IPS-15b (cell line): ENCODE measurements at regions not wholly inside any gene's neighbourhood (a gene's known extent, or its start where the extent isn't known, plus 50 kb on each side); places are given as distances from the start of the nearest gene placed in this dataset.
"Not testable (repeated sequence)": the region's sequence is repeated elsewhere in the genome, so short reads cannot be mapped to it uniquely, and the experiment has no call there.

ENCODE experiments used
- H3K27me3 ChIP-seq: one replicate; pipeline ENCODE4 v1.6.1; 2013; ENCODE audit warnings: low read length; ENCODE audit not compliant: control insufficient read depth, insufficient read depth
- H3K36me3 ChIP-seq: one replicate; pipeline ENCODE4 v1.6.1; 2013; ENCODE audit warnings: low read length; ENCODE audit not compliant: control insufficient read depth, insufficient read depth
- H3K4me1 ChIP-seq: one replicate; pipeline ENCODE4 v1.6.1; 2013; ENCODE audit warnings: mild to moderate bottlenecking, low read length; ENCODE audit not compliant: control insufficient read depth, insufficient read depth
- H3K4me3 ChIP-seq: one replicate; pipeline ENCODE4 v1.5.1; 2013; ENCODE audit warnings: low read depth, low read length
- H3K9ac ChIP-seq: one replicate; pipeline ENCODE4 v1.6.1; 2013; ENCODE audit warnings: low read depth, mild to moderate bottlenecking, low read length
- H3K9me3 ChIP-seq: one replicate; pipeline ENCODE4 v1.6.1; 2013; ENCODE audit warnings: mild to moderate bottlenecking, low read length; ENCODE audit not compliant: control insufficient read depth, insufficient read depth

- no peaks in the 10 kb centered on the region for H3K9me3 ChIP-seq
- H3K27me3 ChIP-seq, result no peaks in the 10 kb centered on the region
- no peaks in the 10 kb centered on the region for H3K36me3 ChIP-seq
- H3K4me3 ChIP-seq, result no peak overlapping the region
- no peak overlapping the region for H3K9ac ChIP-seq
- H3K4me1 ChIP-seq, result no peaks in the 10 kb centered on the region
These were observed 230.3 kb upstream of the TRIB2 start for GRCh38 chr2:12486205-12487118.

- Histone ChIP-seq H3K4me1 (no peaks in the 10 kb centered on the region), H3K9me3 (no peaks in the 10 kb centered on the region), H3K36me3 (no peaks in the 10 kb centered on the region), H3K27me3 (no peaks in the 10 kb centered on the region), H3K4me3 (no peak overlapping the region), H3K9ac (no peak overlapping the region)
These were observed 229.3 kb upstream of the TRIB2 start for GRCh38 chr2:12487253-12488004.

GRCh38 chr2:12488352-12489318 is 228.1 kb upstream of the TRIB2 start:
- H3K36me3 ChIP-seq, result no peaks in the 10 kb centered on the region

GRCh38 chr2:12490641-12491040 is 226.1 kb upstream of the TRIB2 start:
- H3K27me3 ChIP-seq, result no peaks in the 10 kb centered on the region
- H3K9ac ChIP-seq, result no peak overlapping the region
- no peaks in the 10 kb centered on the region for H3K36me3 ChIP-seq
- H3K4me1 ChIP-seq, result no peaks in the 10 kb centered on the region
- no peaks in the 10 kb centered on the region for H3K9me3 ChIP-seq
- no peak overlapping the region for H3K4me3 ChIP-seq

More at GRCh38 chr2:12488352-12489318, 228.1 kb upstream of the TRIB2 start:
- H3K4me3 ChIP-seq, result no peak overlapping the region
- H3K9ac ChIP-seq, result no peak overlapping the region
- no peaks in the 10 kb centered on the region for H3K4me1 ChIP-seq
- no peaks in the 10 kb centered on the region for H3K9me3 ChIP-seq
- no peaks in the 10 kb centered on the region for H3K27me3 ChIP-seq

- H3K4me3 ChIP-seq, H3K9ac ChIP-seq, H3K36me3 ChIP-seq: not testable (repeated sequence)
These were observed 224.4 kb upstream of the TRIB2 start for GRCh38 chr2:12492360-12492759.

GRCh38 chr2:12493031-12493513 is 223.7 kb upstream of the TRIB2 start:
- H3K9me3 ChIP-seq, result no peaks in the 10 kb centered on the region
- no peak overlapping the region for H3K4me3 ChIP-seq
- no peaks in the 10 kb centered on the region for H3K27me3 ChIP-seq
- no peak overlapping the region for H3K9ac ChIP-seq
- no peaks in the 10 kb centered on the region for H3K36me3 ChIP-seq
- no peaks in the 10 kb centered on the region for H3K4me1 ChIP-seq

More at GRCh38 chr2:12492360-12492759, 224.4 kb upstream of the TRIB2 start:
- not testable (repeated sequence) for H3K4me1 ChIP-seq, H3K9me3 ChIP-seq, H3K27me3 ChIP-seq

GRCh38 chr2:12495247-12495868 is 221.4 kb upstream of the TRIB2 start:
- H3K36me3 ChIP-seq, result no peaks in the 10 kb centered on the region
- H3K9ac ChIP-seq, result no peak overlapping the region
- no peaks in the 10 kb centered on the region for H3K27me3 ChIP-seq
- no peak overlapping the region for H3K4me3 ChIP-seq
- no peaks in the 10 kb centered on the region for H3K4me1 ChIP-seq
- H3K9me3 ChIP-seq, result no peaks in the 10 kb centered on the region

- Histone ChIP-seq H3K9me3 (no peaks in the 10 kb centered on the region), H3K4me1 (no peaks in the 10 kb centered on the region), H3K36me3 (no peaks in the 10 kb centered on the region), H3K9ac (no peak overlapping the region), H3K27me3 (no peaks in the 10 kb centered on the region), H3K4me3 (no peak overlapping the region)
These were observed 218.4 kb upstream of the TRIB2 start for GRCh38 chr2:12498286-12498685.

GRCh38 chr2:12498704-12499103 is 218.0 kb upstream of the TRIB2 start:
- no peaks in the 10 kb centered on the region for H3K36me3 ChIP-seq
- H3K27me3 ChIP-seq, result no peaks in the 10 kb centered on the region
- H3K9ac ChIP-seq, result no peak overlapping the region
- H3K4me3 ChIP-seq, result no peak overlapping the region
- H3K4me1 ChIP-seq, result no peaks in the 10 kb centered on the region
- H3K9me3 ChIP-seq, result no peaks in the 10 kb centered on the region

- H3K4me1 ChIP-seq, result no peaks in the 10 kb centered on the region
- H3K4me3 ChIP-seq, result no peak overlapping the region
- no peaks in the 10 kb centered on the region for H3K36me3 ChIP-seq
- no peak overlapping the region for H3K9ac ChIP-seq
- no peaks in the 10 kb centered on the region for H3K27me3 ChIP-seq
- no peaks in the 10 kb centered on the region for H3K9me3 ChIP-seq
These were observed 215.8 kb upstream of the TRIB2 start for GRCh38 chr2:12500899-12501298.
